Liver (tissue), 8 donors: ENCODE measurements at regions not wholly inside any gene's neighbourhood (a gene's known extent, or its start where the extent isn't known, plus 50 kb on each side); places are given as distances from the start of the nearest gene placed in this dataset.

ENCODE experiments used
- DNase-seq: peaks from one replicate; pipeline ENCODE4 v3.0.0-alpha.2; 2017; ENCODE audit warnings: low spot score
- H3K27ac ChIP-seq, 2 donors: one replicate each; pipeline ENCODE4 v1.7.0; 2013; ENCODE audit warnings: inconsistent platforms in 2 of 2, low read length in 2 of 2, control low read depth in 1 of 2, low read depth in 1 of 2, mild to moderate bottlenecking in 1 of 2
- H3K27me3 ChIP-seq, 4 donors: one replicate each; pipeline versions ENCODE4 v1.6.1 to v1.7.0; 2013; ENCODE audit warnings: low read length in 3 of 4, inconsistent platforms in 1 of 4, mild to moderate bottlenecking in 1 of 4, moderate library complexity in 1 of 4; ENCODE audit not compliant: control insufficient read depth in 4 of 4, insufficient read depth in 4 of 4
- H3K36me3 ChIP-seq, 4 donors: one replicate each; pipeline versions ENCODE4 v1.6.1 to v1.7.0; 2013; ENCODE audit warnings: low read length in 3 of 4, mild to moderate bottlenecking in 3 of 4, low read depth in 1 of 4, moderate library complexity in 1 of 4; ENCODE audit not compliant: control insufficient read depth in 4 of 4, insufficient read depth in 3 of 4
- H3K4me1 ChIP-seq, 4 donors: one replicate each; pipeline versions ENCODE4 v1.6.1 to v1.7.0; 2013; ENCODE audit warnings: low read length in 3 of 4, mild to moderate bottlenecking in 3 of 4, moderate library complexity in 1 of 4; ENCODE audit not compliant: control insufficient read depth in 4 of 4, insufficient read depth in 4 of 4
- H3K4me3 ChIP-seq, 3 donors: one replicate each; pipeline versions ENCODE4 v1.6.1 to v1.7.0; 2013; ENCODE audit warnings: low read length in 3 of 3, control low read depth in 1 of 3, low read depth in 1 of 3, mild to moderate bottlenecking in 1 of 3
- H3K9ac ChIP-seq, 2 donors: one replicate each; pipeline ENCODE4 v1.7.0; 2013; ENCODE audit warnings: low read length in 2 of 2, mild to moderate bottlenecking in 2 of 2, moderate library complexity in 2 of 2, control low read depth in 1 of 2, low read depth in 1 of 2
- H3K9me3 ChIP-seq, 4 donors: one replicate each; pipeline versions ENCODE4 v1.6.1 to v1.7.0; 2013; ENCODE audit warnings: low read length in 3 of 4; ENCODE audit not compliant: control insufficient read depth in 4 of 4
- ATF3 ChIP-seq: IDR thresholded peaks from 2 replicates; pipeline ENCODE4 v1.6.1; 2016; ENCODE audit warnings: antibody characterized with exemption
- CTCF ChIP-seq: fragments of 150-350 bp; IDR thresholded peaks from 2 replicates; pipeline ENCODE4 v1.5.1; 2017; ENCODE audit warnings: improper control_type of control experiment, low read depth, low read length; ENCODE audit not compliant: missing input control
- EGR1 ChIP-seq, 2 donors: IDR thresholded peaks; 2 replicates each; pipeline ENCODE4 v1.6.1; 2016 to 2018; ENCODE audit warnings: antibody characterized with exemption in 2 of 2, low read depth in 2 of 2
- FOXA1 ChIP-seq: IDR thresholded peaks from 2 replicates; pipeline ENCODE4 v1.6.1; 2016; ENCODE audit warnings: antibody characterized with exemption
- FOXA2 ChIP-seq: IDR thresholded peaks from 2 replicates; pipeline ENCODE4 v1.6.1; 2016; ENCODE audit warnings: antibody characterized with exemption
- GABPA ChIP-seq, 2 donors: IDR thresholded peaks in 1 of 2; conservative IDR thresholded peaks in 1 of 2; 2 replicates each; pipeline ENCODE4 v1.6.1; 2016; ENCODE audit warnings: antibody characterized with exemption in 2 of 2, mild to moderate bottlenecking in 1 of 2, moderate library complexity in 1 of 2
- HNF4A ChIP-seq, 2 donors: conservative IDR thresholded peaks; 2 replicates each; pipeline ENCODE4 v1.6.1; 2016; ENCODE audit warnings: antibody characterized with exemption in 2 of 2, mild to moderate bottlenecking in 2 of 2
- HNF4G ChIP-seq: IDR thresholded peaks from 2 replicates; pipeline ENCODE4 v1.6.1; 2016; ENCODE audit warnings: antibody characterized with exemption
- JUND ChIP-seq, 2 donors: IDR thresholded peaks; 2 replicates each; pipeline ENCODE4 v1.6.1; 2016; ENCODE audit warnings: antibody characterized with exemption in 2 of 2
- MAX ChIP-seq: IDR thresholded peaks from 2 replicates; pipeline ENCODE4 v1.6.1; 2016; ENCODE audit warnings: antibody characterized with exemption
- NR2F2 ChIP-seq: IDR thresholded peaks from 2 replicates; pipeline ENCODE4 v1.6.1; 2016; ENCODE audit warnings: antibody characterized with exemption
- RAD21 ChIP-seq, 2 donors: IDR thresholded peaks; 2 replicates each; pipeline ENCODE4 v1.6.1; 2016; ENCODE audit warnings: antibody characterized with exemption in 2 of 2, mild to moderate bottlenecking in 2 of 2
- REST ChIP-seq: IDR thresholded peaks from 2 replicates; pipeline ENCODE4 v1.6.1; 2016; ENCODE audit warnings: antibody characterized with exemption, mild to moderate bottlenecking
- RXRA ChIP-seq, 2 donors: IDR thresholded peaks; 2 replicates each; pipeline ENCODE4 v1.6.1; 2017 to 2018; ENCODE audit warnings: antibody characterized with exemption in 2 of 2, mild to moderate bottlenecking in 1 of 2
- SP1 ChIP-seq: IDR thresholded peaks from 2 replicates; pipeline ENCODE4 v1.6.1; 2018; ENCODE audit warnings: antibody characterized with exemption, mild to moderate bottlenecking
- TAF1 ChIP-seq: conservative IDR thresholded peaks from 2 replicates; pipeline ENCODE4 v1.6.1; 2016; ENCODE audit warnings: antibody characterized with exemption, mild to moderate bottlenecking
- YY1 ChIP-seq: IDR thresholded peaks from 2 replicates; pipeline ENCODE4 v1.6.1; 2016; ENCODE audit warnings: antibody characterized with exemption, mild to moderate bottlenecking
- ZBTB33 ChIP-seq: IDR thresholded peaks from 2 replicates; pipeline ENCODE4 v1.6.1; 2016; ENCODE audit warnings: antibody characterized with exemption
- WGBS: extraction: QIAGEN DNeasy Blood & Tissue Kit; methylation state at CpG from one replicate; pipeline ENCODE4 v1.1.7; 2013; 5-methylcytosine and 5-hydroxymethylcytosine counted together
- donor health status: healthy.
- donor health status: healthy.
- donor health status: healthy.
- donor health status: healthy.
- donor health status: healthy.

GRCh38 chr2:66303471-66303870, 131.5 kb upstream of the MEIS1 start:
- no peak for TF ChIP-seq MAX
- TF ChIP-seq HNF4G, result no peak
- no peak for TF ChIP-seq HNF4A (conservative IDR thresholded peaks at IDR 0.05)
- no peak for TF ChIP-seq ZBTB33
- no peak for TF ChIP-seq YY1
- TF ChIP-seq SP1, result no peak
- no peak for TF ChIP-seq NR2F2
- no peak for TF ChIP-seq EGR1 (IDR thresholded peaks at IDR 0.05; ENCODE audit: low read depth in 2 of 2)
- TF ChIP-seq TAF1, result no peak
- no peak for TF ChIP-seq ATF3
- TF ChIP-seq FOXA1, result no peak
- TF ChIP-seq JUND (IDR thresholded peaks at IDR 0.05), result no peak
- no peak for TF ChIP-seq FOXA2
- no peak for TF ChIP-seq GABPA (IDR thresholded peaks at IDR 0.05 in 1 of 2, conservative IDR thresholded peaks at IDR 0.05 in 1 of 2)
- TF ChIP-seq RXRA (IDR thresholded peaks at IDR 0.05), result no peak
- TF ChIP-seq CTCF, result no peak
- TF ChIP-seq RAD21 (IDR thresholded peaks at IDR 0.05), result no peak
- TF ChIP-seq REST, result no peak
- peaks cover 0 to 3% (median 0%) of the 10 kb centered on the region in 4 donors for H3K27me3 ChIP-seq
- 86% methylated on average over 4 of the region's 4 CpGs for WGBS

More at GRCh38 chr2:66303471-66303870, 131.5 kb upstream of the MEIS1 start:
- Histone ChIP-seq H3K4me1 (no peaks in the 10 kb centered on the region), H3K9me3 (no peaks in the 10 kb centered on the region), H3K4me3 (no peak overlapping the region), H3K9ac (no peak overlapping the region), H3K36me3 (no peaks in the 10 kb centered on the region), H3K27ac (no peak overlapping the region)
- no peak for DNase-seq
